NOMO-1 treated with DMSO at 0.1 percent for 48 hours (cell line): ENCODE measurements at regions not wholly inside any gene's neighbourhood (a gene's known extent, or its start where the extent isn't known, plus 50 kb on each side); places are given as distances from the start of the nearest gene placed in this dataset.
"Not testable (repeated sequence)": the region's sequence is repeated elsewhere in the genome, so short reads cannot be mapped to it uniquely, and the experiment has no call there.

ENCODE experiments used
- DNase-seq: peaks from one replicate; lab custom pipeline; 2025; ENCODE audit not compliant: unreplicated experiment; lab: John Stamatoyannopoulos, UW

GRCh38 chr19:34620134-34620533 lies 56.8 kb downstream of the SCGB2B2 start:
- not testable (repeated sequence) for DNase-seq

GRCh38 chr19:34618410-34618809 lies 58.5 kb downstream of the SCGB2B2 start:
- no peak for DNase-seq

GRCh38 chr19:34617996-34618395 lies 59.0 kb downstream of the SCGB2B2 start:
- not testable (repeated sequence) for DNase-seq

- DNase-seq, result no peak
Observed at GRCh38 chr19:34603003-34603402, 74.0 kb downstream of the SCGB2B2 start.

GRCh38 chr19:34601071-34601470 lies 75.9 kb downstream of the SCGB2B2 start:
- no peak for DNase-seq

DNA sequence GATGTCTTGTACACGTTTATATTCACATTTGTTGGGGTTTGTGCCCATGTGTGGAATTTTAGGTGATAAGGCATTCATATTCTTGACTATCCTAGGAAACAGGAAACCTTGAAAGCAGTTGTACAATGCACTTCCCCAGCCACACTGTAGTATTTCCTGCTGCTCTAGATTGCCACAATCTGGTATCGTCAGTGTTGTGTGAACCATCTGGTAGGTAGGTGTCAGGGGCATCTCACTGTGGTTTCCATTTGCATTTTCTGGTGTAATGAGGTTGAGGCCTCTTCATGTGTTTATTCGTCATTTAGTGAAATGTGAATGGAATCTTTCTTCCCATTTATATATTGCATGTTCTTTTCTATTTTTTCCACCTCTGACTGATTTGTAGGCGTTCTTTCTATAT lies 76.6 kb downstream of the SCGB2B2 start:
- no peak for DNase-seq

GRCh38 chr19:34598217-34599155 lies 78.5 kb downstream of the SCGB2B2 start:
- DNase-seq, result no peak

DNA sequence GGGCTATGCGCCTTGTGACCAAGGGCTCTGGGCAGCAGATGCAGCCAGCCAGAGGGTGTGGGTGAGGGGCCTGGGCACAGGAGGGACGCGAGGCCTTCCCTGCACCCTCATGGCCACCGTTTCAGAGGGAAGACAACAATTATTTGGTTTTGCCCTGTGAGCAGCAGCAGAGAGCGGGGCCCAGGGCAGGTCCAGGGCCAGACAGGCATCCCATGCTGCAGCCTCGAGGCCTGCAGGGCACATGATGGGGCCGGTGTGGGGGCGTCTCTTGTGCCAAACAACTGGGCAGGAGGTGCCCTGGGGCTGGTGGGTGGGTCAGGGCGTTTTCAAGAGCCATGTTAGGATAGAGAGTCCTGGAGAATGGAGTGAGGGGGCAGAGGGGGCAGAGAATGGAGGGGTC lies 79.4 kb downstream of the SCGB2B2 start:
- no peak for DNase-seq

DNA sequence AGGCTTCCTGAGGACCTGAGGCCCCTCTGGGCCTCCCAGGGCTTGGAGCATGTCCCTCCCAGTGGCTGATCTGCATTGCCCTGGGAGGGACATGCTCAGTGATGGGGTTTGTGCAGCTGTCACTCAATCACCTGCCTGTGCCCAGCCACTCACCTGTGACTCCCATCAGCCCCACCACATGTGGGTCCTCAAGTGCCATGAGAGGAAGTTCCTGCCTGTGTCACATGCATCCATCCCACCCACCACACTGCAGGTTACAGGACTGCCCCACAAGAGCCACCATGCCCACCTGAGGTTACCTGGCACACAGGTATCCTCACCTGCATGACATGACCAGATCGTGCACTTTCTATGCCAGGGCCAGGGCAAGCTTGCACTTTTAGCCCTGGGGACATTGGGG lies 80.0 kb downstream of the SCGB2B2 start:
- DNase-seq, result no peak

DNA sequence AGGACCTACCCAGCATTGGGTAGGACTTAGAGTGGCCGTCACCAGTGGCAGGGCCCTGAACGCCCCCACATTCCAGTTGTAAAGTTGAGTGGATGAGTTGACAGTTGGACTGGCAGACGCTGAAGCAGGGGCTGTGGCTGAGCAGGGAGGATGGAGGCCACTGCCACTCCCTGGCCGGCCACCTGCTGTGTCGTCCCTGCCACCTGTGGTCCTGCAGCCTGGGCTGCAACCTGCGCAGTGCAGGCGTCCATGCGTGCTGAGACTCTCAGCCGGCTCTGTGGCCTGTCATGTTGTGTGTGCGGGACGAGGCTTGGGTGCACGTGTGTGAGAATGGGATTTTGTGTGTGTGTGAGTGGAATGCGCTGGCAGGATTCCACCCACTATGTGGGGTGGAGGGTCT lies 80.8 kb downstream of the SCGB2B2 start:
- no peak for DNase-seq

- no peak for DNase-seq
Observed at GRCh38 chr19:34595683-34596082, 81.3 kb downstream of the SCGB2B2 start.

DNA sequence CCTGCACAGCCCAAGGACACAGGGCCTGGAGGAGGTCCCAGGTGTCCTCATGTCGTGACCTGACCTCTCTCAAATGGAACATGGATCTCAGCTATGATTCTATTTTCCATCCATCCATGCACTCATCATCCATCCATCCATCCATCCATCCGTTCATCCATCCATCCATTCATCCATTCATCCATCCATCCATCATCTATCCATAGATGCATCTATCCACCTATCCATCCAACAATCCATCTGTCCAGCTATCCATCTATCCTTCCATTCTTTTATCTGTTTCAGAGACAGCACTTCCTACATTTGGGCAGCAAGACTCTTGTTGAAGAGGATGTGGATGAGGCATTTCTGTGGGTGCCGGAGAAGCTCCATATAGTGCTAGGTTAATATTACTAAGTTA lies 86.7 kb downstream of the SCGB2B2 start:
- no peak for DNase-seq

DNA sequence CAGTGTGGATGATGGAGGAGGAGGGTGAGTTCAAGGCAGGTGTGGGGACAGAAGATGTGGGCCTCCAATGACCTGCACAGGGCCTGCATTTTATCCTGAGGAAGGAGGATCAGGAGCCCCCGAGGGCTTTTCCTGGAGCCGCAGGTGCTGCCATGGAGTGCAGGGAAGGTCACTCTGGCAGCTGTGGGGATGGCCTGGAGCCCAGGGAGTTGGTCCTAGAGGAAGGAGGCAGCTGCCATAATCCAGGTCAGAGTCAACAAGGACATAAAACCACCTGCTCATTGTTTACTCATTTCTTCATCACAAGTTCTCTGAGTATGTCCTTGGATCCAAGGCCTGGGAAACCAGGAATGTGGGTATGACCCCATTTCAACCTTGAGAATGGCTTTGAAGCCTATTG lies 87.2 kb downstream of the SCGB2B2 start:
- no peak for DNase-seq

GRCh38 chr19:34588846-34589245 lies 88.1 kb downstream of the SCGB2B2 start:
- no peak for DNase-seq

DNA sequence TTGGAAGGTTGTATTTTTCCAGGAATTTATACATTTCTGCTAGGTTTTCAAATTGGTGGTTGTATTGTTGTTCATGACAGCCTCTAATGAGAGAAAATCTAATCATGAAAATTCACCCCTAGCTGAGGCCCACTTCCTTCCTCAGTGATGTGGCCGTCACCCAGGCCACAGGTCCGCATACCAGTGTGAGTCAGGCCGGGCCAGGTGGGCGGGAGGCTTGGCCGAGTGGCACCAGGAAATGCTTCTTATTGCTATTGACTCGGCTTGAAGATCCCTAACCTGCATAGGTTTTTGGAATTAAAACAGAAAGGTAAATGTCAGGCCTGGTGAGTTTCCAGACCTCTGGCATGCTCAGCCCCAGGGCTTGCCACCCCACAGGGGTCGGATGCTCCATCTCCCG lies 88.7 kb downstream of the SCGB2B2 start:
- no peak for DNase-seq

- no peak for DNase-seq
Observed at GRCh38 chr19:34580408-34580807, 96.6 kb downstream of the SCGB2B2 start.

DNA sequence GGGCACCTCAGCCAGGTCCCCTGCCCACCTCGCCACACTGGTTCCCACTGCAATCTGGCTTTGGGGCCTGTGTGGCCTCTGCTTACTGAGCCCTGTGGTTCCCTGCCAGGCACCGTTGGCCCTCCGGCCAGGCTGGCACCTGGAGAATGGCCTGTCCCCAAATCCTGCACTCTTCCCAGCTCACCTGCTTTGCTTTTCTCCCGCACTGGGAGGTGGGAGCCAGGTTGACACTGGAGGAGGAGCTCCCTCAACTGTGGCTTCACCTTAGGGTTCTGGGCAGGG lies 97.0 kb downstream of the SCGB2B2 start:
- no peak for DNase-seq

GRCh38 chr19:34579281-34580054 lies 97.5 kb downstream of the SCGB2B2 start:
- no peak for DNase-seq

- no peak for DNase-seq
Observed at GRCh38 chr19:34578751-34579150, 97.2 kb downstream of the WTIP start.

DNA sequence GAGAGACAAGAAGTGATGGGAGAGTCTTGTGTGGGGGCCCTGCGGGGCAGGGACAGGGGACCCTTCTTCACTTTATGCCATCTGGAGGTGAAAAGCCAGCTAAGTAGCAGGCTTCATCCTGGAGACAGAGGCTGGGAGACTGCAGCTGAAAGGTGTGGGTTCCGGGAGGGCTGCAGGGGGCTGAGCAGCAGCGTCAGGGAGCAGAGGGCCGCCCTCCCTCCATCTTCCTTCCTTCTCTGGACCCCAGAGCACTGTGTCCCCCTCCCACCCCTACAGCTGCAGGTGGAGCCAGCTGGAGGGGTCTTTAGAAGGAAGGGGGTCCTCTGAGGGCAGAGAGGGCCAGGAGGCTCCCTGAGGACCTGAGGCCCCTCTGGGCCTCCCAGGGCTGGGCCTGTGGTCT lies 96.6 kb downstream of the WTIP start:
- DNase-seq, result no peak

DNA sequence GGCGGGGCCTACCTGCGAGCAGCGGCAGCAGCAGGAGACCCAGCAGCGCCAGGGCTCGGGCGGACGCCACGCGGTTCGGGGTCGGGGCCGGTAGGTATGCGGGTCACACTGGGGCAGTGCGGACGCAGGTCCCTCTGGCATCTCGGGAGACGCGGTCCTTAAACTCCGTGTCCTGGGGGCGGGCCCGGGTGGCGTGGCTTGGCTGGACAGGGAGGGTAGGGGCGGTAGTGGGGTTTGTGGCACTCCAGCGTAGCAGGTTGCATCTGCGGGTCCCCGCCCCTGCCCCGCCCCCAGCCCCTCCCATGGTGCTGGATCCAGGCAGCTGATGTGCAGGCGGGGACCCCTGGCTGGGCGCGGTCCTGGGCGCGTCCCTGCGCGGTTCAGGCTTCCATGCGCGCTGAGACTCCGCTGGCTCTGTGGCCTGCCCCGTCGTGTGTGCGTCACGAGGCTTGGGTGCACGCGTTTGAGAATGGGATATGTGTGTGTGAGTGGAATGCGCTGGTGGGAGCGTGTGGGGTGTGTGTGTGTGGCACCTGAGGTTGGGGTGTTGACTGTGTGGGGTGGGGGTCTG lies 96.1 kb downstream of the WTIP start:
- no peak for DNase-seq

- no peak for DNase-seq
Observed at GRCh38 chr19:34577056-34577455, 95.5 kb downstream of the WTIP start.
